Cardiac muscle cell (in vitro differentiated cells and primary cell): ENCODE measurements at regions not wholly inside any gene's neighbourhood (a gene's known extent, or its start where the extent isn't known, plus 50 kb on each side); places are given as distances from the start of the nearest gene placed in this dataset.

Experiments
- DNase-seq, 2 donors: peaks; one replicate each; pipeline versions ENCODE4 v3.0.0 to v3.0.0-alpha.2; 2010 to 2017; ENCODE audit warnings: low read depth in 1 of 2, low spot score in 1 of 2
- H3K27ac ChIP-seq: fragments of 200-600 bp; sonication (generic); 2 replicates; pipeline ENCODE4 v1.5.1; 2016
- H3K27me3 ChIP-seq: fragments of 200-600 bp; sonication (generic); 2 replicates; pipeline ENCODE4 v1.6.0; 2016; ENCODE audit warnings: control low read depth
- H3K36me3 ChIP-seq: fragments of 200-600 bp; sonication (generic); 2 replicates; pipeline ENCODE4 v1.5.1; 2016; ENCODE audit warnings: control low read depth
- H3K4me1 ChIP-seq: fragments of 200-600 bp; sonication (generic); 2 replicates; pipeline ENCODE4 v1.8.1; 2017; ENCODE audit warnings: low read depth, mild to moderate bottlenecking, mixed run types
- H3K4me3 ChIP-seq: fragments of 200-600 bp; sonication (generic); 2 replicates; pipeline ENCODE4 v1.5.1; 2016; ENCODE audit warnings: mild to moderate bottlenecking
- H3K9me3 ChIP-seq: fragments of 200-600 bp; sonication (generic); 2 replicates; pipeline ENCODE4 v1.5.1; 2017; ENCODE audit warnings: low read depth, mild to moderate bottlenecking, control low read depth
- CTCF ChIP-seq: IDR thresholded peaks from 2 replicates; pipeline ENCODE4 v1.5.1; 2012; ENCODE audit warnings: low read depth, mild to moderate bottlenecking, low read length

GRCh38 chr10:42930516-42931192, 146.2 kb upstream of the RET start:
- no peak for TF ChIP-seq CTCF
- H3K4me3 ChIP-seq, result no peak overlapping the region
- no peak overlapping the region for H3K27ac ChIP-seq
- H3K36me3 ChIP-seq, result no peaks in the 10 kb centered on the region
- no peaks in the 10 kb centered on the region for H3K4me1 ChIP-seq
- no peaks in the 10 kb centered on the region for H3K9me3 ChIP-seq
- no peak for DNase-seq
- H3K27me3 ChIP-seq, result peaks cover 41% of the 10 kb centered on the region

- H3K27ac ChIP-seq, result no peak overlapping the region
- no peak for DNase-seq
- no peak overlapping the region for H3K4me3 ChIP-seq
- no peaks in the 10 kb centered on the region for H3K9me3 ChIP-seq
- H3K36me3 ChIP-seq, result no peaks in the 10 kb centered on the region
- no peak for TF ChIP-seq CTCF
- H3K27me3 ChIP-seq, result peaks cover 53% of the 10 kb centered on the region
- no peaks in the 10 kb centered on the region for H3K4me1 ChIP-seq
Observed at GRCh38 chr10:42932116-42932515, 144.8 kb upstream of the RET start.

GRCh38 chr10:42932735-42933447, 144.0 kb upstream of the RET start:
- H3K27ac ChIP-seq, result no peak overlapping the region
- no peaks in the 10 kb centered on the region for H3K4me1 ChIP-seq
- H3K4me3 ChIP-seq, result peak overlapping the region; percentile 14
- H3K36me3 ChIP-seq, result no peaks in the 10 kb centered on the region
- DNase-seq, result peak in 1 of 2 donors; percentile 53
- H3K9me3 ChIP-seq, result no peaks in the 10 kb centered on the region
- H3K27me3 ChIP-seq, result peaks cover 53% of the 10 kb centered on the region
- no peak for TF ChIP-seq CTCF

- Histone ChIP-seq H3K27me3 (peaks cover 53% of the 10 kb centered on the region), H3K4me1 (no peaks in the 10 kb centered on the region), H3K27ac (no peak overlapping the region), H3K4me3 (peak overlapping the region; percentile 14), H3K9me3 (no peaks in the 10 kb centered on the region), H3K36me3 (no peaks in the 10 kb centered on the region)
- TF ChIP-seq CTCF, result no peak
- peak; percentile 33 to 55 for DNase-seq
Observed at GRCh38 chr10:42933448-42934340, 143.2 kb upstream of the RET start.

GRCh38 chr10:42934351-42934811, 142.5 kb upstream of the RET start:
- no peak overlapping the region for H3K27ac ChIP-seq
- H3K4me1 ChIP-seq, result no peaks in the 10 kb centered on the region
- no peaks in the 10 kb centered on the region for H3K36me3 ChIP-seq
- no peaks in the 10 kb centered on the region for H3K9me3 ChIP-seq
- no peak for DNase-seq
- H3K4me3 ChIP-seq, result no peak overlapping the region
- TF ChIP-seq CTCF, result no peak
- H3K27me3 ChIP-seq, result peaks cover 53% of the 10 kb centered on the region
